Transverse colon (tissue), 3 donors: ENCODE measurements at regions not wholly inside any gene's neighbourhood (a gene's known extent, or its start where the extent isn't known, plus 50 kb on each side); places are given as distances from the start of the nearest gene placed in this dataset.

Source experiments
- EP300 ChIP-seq: sonication (generic); formaldehyde crosslinking; IDR thresholded peaks from one replicate; pipeline ENCODE4 v1.6.1; 2017; ENCODE audit warnings: antibody characterized with exemption, low read depth
- TF ChIP-seq, protein P1 (sequence below), 5 experiments: fragments of 200-600 bp in 3 of 5; fragments of 450-650 bp in 2 of 5; sonication (generic) in 3 of 5; IDR thresholded peaks; 1 replicate in 2 of 5; 2 replicates in 3 of 5; pipeline ENCODE4 v1.5.1; 2016 to 2017; ENCODE audit warnings: antibody characterized with exemption in 5 of 5, inconsistent platforms in 3 of 5, mild to moderate bottlenecking in 2 of 5, moderate library complexity in 1 of 5

DNA sequence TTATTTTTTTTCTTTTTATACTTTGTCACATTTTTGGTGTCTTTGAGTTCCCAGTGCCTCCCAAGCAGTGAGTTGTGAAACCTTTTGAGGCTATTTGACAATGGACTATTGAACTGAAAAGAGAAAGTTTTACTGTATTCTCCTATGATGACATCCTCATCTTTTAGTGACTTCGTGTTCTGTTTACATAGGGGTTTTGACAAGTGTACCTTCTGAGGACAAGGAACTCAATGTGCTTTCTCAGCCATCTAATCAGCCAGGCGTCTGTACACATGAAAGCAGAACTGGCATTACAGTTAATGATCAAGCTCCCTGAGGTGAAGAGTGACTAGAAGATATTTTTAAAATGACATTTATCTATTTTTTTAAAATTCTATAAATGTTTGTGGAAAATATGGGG lies 175.5 kb downstream of the ANXA1 start:
- TF ChIP-seq, protein P1, sequence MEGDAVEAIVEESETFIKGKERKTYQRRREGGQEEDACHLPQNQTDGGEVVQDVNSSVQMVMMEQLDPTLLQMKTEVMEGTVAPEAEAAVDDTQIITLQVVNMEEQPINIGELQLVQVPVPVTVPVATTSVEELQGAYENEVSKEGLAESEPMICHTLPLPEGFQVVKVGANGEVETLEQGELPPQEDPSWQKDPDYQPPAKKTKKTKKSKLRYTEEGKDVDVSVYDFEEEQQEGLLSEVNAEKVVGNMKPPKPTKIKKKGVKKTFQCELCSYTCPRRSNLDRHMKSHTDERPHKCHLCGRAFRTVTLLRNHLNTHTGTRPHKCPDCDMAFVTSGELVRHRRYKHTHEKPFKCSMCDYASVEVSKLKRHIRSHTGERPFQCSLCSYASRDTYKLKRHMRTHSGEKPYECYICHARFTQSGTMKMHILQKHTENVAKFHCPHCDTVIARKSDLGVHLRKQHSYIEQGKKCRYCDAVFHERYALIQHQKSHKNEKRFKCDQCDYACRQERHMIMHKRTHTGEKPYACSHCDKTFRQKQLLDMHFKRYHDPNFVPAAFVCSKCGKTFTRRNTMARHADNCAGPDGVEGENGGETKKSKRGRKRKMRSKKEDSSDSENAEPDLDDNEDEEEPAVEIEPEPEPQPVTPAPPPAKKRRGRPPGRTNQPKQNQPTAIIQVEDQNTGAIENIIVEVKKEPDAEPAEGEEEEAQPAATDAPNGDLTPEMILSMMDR (IDR thresholded peaks at IDR 0.05), result no peak
- no peak for TF ChIP-seq EP300
